ENCODE measurements at regions not wholly inside any gene's neighbourhood (a gene's known extent, or its start where the extent isn't known, plus 50 kb on each side); places are given as distances from the start of the nearest gene placed in this dataset.

DNA sequence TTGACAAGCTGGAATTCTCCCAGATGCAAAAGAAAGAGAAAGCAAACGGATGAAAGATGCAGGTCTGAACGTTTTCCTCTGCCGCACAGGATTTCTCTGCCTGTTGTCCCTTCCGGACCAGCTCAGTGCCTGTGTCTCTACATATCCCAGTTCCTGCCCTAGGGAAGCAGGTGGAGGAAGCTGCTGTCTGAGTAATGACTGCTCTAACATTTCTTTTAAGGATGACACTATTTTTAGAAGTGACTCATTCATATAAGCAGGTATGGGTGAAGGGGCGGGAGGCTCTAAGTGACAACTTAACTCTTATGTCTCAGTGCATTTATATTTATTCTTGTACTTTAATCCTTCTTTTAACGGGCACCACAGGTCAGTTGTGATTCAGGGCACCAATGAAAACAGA is 128.8 kb downstream of the SLC24A2 start:
- Histone ChIP-seq H3K9ac (ENCODE audit: low read length) (no peak overlapping the region), H3K36me3 (ENCODE audit: insufficient read depth, low read length) (no peaks in the 10 kb centered on the region), H3K9me2 (ENCODE audit: low read depth, low read length) (no peaks in the 10 kb centered on the region), H3F3A (ENCODE audit: insufficient read depth, low read length) (no peaks in the 10 kb centered on the region), H3K27ac (ENCODE audit: low read depth, low read length, poor library complexity, severe bottlenecking) (no peak overlapping the region), H3K4me3 (ENCODE audit: low read depth, low read length, poor library complexity, severe bottlenecking) (no peak overlapping the region), H4K20me1 (ENCODE audit: insufficient read depth, low read length) (no peaks in the 10 kb centered on the region), H3K4me1 (ENCODE audit: insufficient read depth, low read length, severe bottlenecking) (no peaks in the 10 kb centered on the region), H3K27me3 (ENCODE audit: insufficient read depth, low read length) (no peaks in the 10 kb centered on the region), H3K79me2 (ENCODE audit: insufficient read depth, low read length) (no peaks in the 10 kb centered on the region), H2AFZ (ENCODE audit: low read length) (no peak overlapping the region), H3K4me2 (ENCODE audit: low read length) (no peak overlapping the region), H3K9me3 (ENCODE audit: low read length) (no peaks in the 10 kb centered on the region)
- no peak for TF ChIP-seq EZH2 (IDR thresholded peaks at IDR 0.05; ENCODE audit: borderline replicate concordance, low read length)
- TF ChIP-seq, protein P1, sequence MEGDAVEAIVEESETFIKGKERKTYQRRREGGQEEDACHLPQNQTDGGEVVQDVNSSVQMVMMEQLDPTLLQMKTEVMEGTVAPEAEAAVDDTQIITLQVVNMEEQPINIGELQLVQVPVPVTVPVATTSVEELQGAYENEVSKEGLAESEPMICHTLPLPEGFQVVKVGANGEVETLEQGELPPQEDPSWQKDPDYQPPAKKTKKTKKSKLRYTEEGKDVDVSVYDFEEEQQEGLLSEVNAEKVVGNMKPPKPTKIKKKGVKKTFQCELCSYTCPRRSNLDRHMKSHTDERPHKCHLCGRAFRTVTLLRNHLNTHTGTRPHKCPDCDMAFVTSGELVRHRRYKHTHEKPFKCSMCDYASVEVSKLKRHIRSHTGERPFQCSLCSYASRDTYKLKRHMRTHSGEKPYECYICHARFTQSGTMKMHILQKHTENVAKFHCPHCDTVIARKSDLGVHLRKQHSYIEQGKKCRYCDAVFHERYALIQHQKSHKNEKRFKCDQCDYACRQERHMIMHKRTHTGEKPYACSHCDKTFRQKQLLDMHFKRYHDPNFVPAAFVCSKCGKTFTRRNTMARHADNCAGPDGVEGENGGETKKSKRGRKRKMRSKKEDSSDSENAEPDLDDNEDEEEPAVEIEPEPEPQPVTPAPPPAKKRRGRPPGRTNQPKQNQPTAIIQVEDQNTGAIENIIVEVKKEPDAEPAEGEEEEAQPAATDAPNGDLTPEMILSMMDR (IDR thresholded peaks at IDR 0.05; ENCODE audit: low read length) = no peak

DNA sequence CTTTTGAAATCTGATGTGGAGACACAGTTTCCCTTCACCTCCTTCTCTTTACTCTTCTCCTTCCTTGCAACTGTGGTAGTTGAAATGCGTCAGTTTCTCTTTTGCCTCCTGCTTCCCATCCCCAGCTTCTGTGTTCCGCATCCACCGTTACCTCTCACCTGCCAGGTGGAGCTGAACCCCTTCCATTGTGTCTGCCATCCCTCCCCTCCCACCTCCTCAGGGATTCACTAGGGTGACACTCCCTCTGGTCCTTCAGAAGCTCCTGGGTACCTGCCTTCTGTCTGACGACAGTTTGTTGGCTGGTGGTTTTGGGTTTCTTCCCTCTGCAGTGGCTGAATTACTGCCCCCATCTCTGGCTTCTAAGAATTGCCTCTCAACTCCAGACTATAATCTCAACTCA is 132.1 kb downstream of the SLC24A2 start:
- Histone ChIP-seq H3K36me3 (ENCODE audit: insufficient read depth, low read length) (no peaks in the 10 kb centered on the region), H3K27me3 (ENCODE audit: insufficient read depth, low read length) (no peaks in the 10 kb centered on the region), H3K9me3 (ENCODE audit: low read length) (no peaks in the 10 kb centered on the region), H3K4me2 (ENCODE audit: low read length) (no peak overlapping the region), H3K79me2 (ENCODE audit: insufficient read depth, low read length) (no peaks in the 10 kb centered on the region), H3F3A (ENCODE audit: insufficient read depth, low read length) (no peaks in the 10 kb centered on the region), H3K4me3 (ENCODE audit: low read depth, low read length, poor library complexity, severe bottlenecking) (no peak overlapping the region), H3K9ac (ENCODE audit: low read length) (no peak overlapping the region), H4K20me1 (ENCODE audit: insufficient read depth, low read length) (no peaks in the 10 kb centered on the region), H2AFZ (ENCODE audit: low read length) (no peak overlapping the region), H3K4me1 (ENCODE audit: insufficient read depth, low read length, severe bottlenecking) (no peaks in the 10 kb centered on the region), H3K9me2 (ENCODE audit: low read depth, low read length) (no peaks in the 10 kb centered on the region), H3K27ac (ENCODE audit: low read depth, low read length, poor library complexity, severe bottlenecking) (no peak overlapping the region)
- TF ChIP-seq, protein P1 (IDR thresholded peaks at IDR 0.05; ENCODE audit: low read length) = no peak
- TF ChIP-seq EZH2 (IDR thresholded peaks at IDR 0.05; ENCODE audit: borderline replicate concordance, low read length) = no peak

DNA sequence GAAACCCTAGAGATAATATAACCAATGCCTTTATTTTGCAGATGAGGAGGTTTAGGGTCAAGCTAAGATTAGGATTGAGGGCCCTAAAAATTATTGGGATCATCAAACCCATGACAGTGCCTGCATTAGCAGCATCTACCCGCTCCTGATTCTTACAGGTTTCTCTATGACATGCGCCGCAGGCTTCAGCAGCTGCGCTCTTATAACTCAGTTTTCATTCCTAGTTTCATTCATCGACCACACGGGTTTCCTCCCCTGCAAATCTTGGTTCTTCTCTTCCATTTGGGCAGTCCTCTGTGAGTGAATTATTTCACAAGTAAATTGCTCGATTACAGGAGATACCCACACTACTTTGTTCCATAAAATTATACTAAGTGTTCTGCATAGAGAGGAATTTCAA is 137.2 kb downstream of the SLC24A2 start:
- Histone ChIP-seq H3F3A (ENCODE audit: insufficient read depth, low read length) (no peaks in the 10 kb centered on the region), H3K9ac (ENCODE audit: low read length) (no peak overlapping the region), H3K27me3 (ENCODE audit: insufficient read depth, low read length) (no peaks in the 10 kb centered on the region), H3K9me2 (ENCODE audit: low read depth, low read length) (no peaks in the 10 kb centered on the region), H3K9me3 (ENCODE audit: low read length) (no peaks in the 10 kb centered on the region), H3K4me1 (ENCODE audit: insufficient read depth, low read length, severe bottlenecking) (no peaks in the 10 kb centered on the region), H2AFZ (ENCODE audit: low read length) (no peak overlapping the region), H3K36me3 (ENCODE audit: insufficient read depth, low read length) (no peaks in the 10 kb centered on the region), H3K27ac (ENCODE audit: low read depth, low read length, poor library complexity, severe bottlenecking) (no peak overlapping the region), H3K4me2 (ENCODE audit: low read length) (no peak overlapping the region), H4K20me1 (ENCODE audit: insufficient read depth, low read length) (no peaks in the 10 kb centered on the region), H3K79me2 (ENCODE audit: insufficient read depth, low read length) (no peaks in the 10 kb centered on the region), H3K4me3 (ENCODE audit: low read depth, low read length, poor library complexity, severe bottlenecking) (no peak overlapping the region)
- TF ChIP-seq, protein P1 (IDR thresholded peaks at IDR 0.05; ENCODE audit: low read length) = no peak
- no peak for TF ChIP-seq EZH2 (IDR thresholded peaks at IDR 0.05; ENCODE audit: borderline replicate concordance, low read length)
